Mesothelial cell of epicardium (in vitro differentiated cells): ENCODE measurements at regions not wholly inside any gene's neighbourhood (a gene's known extent, or its start where the extent isn't known, plus 50 kb on each side); places are given as distances from the start of the nearest gene placed in this dataset.

Experiments used
- DNase-seq, 2 experiments: peaks; one replicate each; pipeline ENCODE4 v3.0.0; 2021; ENCODE audit warnings: low spot score in 2 of 2; ENCODE audit not compliant: unreplicated experiment in 2 of 2
- H3K27ac Mint-ChIP-seq: 2 replicates; pipeline ENCODE4 v1.8.0; 2021; ENCODE audit warnings: mixed read lengths
- H3K27me3 Mint-ChIP-seq: 2 replicates; pipeline ENCODE4 v1.8.0; 2021; ENCODE audit warnings: low read depth, mixed read lengths
- H3K36me3 Mint-ChIP-seq: 2 replicates; pipeline ENCODE4 v1.8.0; 2021; ENCODE audit warnings: mixed read lengths
- H3K4me1 Mint-ChIP-seq: 2 replicates; pipeline ENCODE4 v1.8.0; 2021; ENCODE audit warnings: mixed read lengths
- H3K4me3 Mint-ChIP-seq: 2 replicates; pipeline ENCODE4 v1.8.0; 2021; ENCODE audit warnings: mild to moderate bottlenecking, moderate library complexity, mixed read lengths
- H3K9me3 Mint-ChIP-seq: 2 replicates; pipeline ENCODE4 v1.8.0; 2021; ENCODE audit warnings: mixed read lengths
- TF ChIP-seq, protein P1 (sequence below): fragments of 200-600 bp; sonication (generic); IDR thresholded peaks from one replicate; pipeline ENCODE4 v1.5.0; 2021; ENCODE audit warnings: antibody characterized with exemption; ENCODE audit not compliant: unreplicated experiment

DNA sequence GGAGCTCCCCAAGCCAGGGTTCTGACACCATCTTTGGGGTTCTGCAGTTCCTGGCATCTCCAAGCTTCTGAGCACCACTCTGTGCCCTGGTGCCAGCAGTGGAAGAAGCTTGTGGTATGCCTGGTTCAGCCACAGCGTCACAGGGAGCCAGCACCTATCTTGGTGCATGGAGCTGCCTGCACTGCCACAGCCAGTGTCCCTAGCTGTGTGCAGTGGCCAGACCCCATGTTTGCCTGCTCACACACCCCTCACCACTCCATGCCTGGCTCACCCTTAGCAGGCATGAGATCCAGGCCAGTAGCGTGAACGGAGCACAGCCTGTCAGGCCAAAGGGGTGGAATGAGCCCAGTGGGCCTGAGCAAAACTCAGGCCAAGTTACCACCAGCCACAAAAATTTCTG is 290.2 kb upstream of the LRATD1 start:
- Mint-ChIP-seq H3K36me3 (no peaks in the 10 kb centered on the region), H3K4me3 (no peak overlapping the region), H3K4me1 (no peaks in the 10 kb centered on the region), H3K27me3 (no peaks in the 10 kb centered on the region), H3K27ac (no peak overlapping the region), H3K9me3 (peaks cover 15% of the 10 kb centered on the region)
- DNase-seq: no peak
- TF ChIP-seq, protein P1, sequence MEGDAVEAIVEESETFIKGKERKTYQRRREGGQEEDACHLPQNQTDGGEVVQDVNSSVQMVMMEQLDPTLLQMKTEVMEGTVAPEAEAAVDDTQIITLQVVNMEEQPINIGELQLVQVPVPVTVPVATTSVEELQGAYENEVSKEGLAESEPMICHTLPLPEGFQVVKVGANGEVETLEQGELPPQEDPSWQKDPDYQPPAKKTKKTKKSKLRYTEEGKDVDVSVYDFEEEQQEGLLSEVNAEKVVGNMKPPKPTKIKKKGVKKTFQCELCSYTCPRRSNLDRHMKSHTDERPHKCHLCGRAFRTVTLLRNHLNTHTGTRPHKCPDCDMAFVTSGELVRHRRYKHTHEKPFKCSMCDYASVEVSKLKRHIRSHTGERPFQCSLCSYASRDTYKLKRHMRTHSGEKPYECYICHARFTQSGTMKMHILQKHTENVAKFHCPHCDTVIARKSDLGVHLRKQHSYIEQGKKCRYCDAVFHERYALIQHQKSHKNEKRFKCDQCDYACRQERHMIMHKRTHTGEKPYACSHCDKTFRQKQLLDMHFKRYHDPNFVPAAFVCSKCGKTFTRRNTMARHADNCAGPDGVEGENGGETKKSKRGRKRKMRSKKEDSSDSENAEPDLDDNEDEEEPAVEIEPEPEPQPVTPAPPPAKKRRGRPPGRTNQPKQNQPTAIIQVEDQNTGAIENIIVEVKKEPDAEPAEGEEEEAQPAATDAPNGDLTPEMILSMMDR: no peak

DNA sequence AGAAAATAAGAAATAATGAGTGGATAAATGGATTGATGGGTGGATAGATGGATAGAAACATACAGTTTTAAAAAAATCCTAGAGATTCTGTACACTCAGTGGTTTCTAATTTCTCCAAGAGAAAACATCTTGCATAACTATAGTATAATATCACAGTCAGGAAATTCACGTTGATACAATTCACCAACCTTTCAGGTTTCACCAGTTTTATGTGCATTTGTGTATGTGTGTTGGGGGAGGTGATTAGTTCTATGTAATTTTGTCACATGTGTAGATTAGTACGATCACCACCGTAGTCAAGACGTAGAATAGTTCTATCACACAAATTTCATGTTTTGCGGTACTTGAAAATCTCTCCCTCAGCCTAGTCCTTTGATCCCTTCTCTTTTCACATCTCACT is 288.2 kb upstream of the LRATD1 start:
- DNase-seq: no peak
- Mint-ChIP-seq H3K36me3 (no peaks in the 10 kb centered on the region), H3K27ac (no peak overlapping the region), H3K4me3 (no peak overlapping the region), H3K9me3 (peaks cover 5% of the 10 kb centered on the region), H3K4me1 (no peaks in the 10 kb centered on the region), H3K27me3 (no peaks in the 10 kb centered on the region)
- TF ChIP-seq, protein P1: no peak

DNA sequence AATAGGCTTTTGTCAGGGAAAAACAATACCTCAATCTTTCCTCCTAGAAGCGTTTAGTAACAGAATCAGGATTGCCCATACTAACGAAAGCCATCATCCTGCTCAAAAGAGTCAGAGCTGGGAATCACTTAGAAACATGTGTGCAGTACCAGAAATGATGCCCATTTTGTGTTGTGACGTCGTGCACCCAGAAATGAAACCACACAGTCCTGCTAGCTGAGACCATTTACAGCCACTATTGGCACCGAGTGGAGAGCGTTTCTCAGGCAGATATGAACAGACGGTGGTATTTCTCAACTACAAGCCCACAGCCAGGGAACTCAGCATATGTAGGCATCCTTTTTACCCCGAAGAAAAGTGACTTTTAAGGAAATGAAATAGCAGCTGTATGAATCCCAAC is 284.3 kb upstream of the LRATD1 start:
- H3K9me3 Mint-ChIP-seq: no peaks in the 10 kb centered on the region
- peaks cover under 1% of the 10 kb centered on the region for H3K4me1 Mint-ChIP-seq
- no peak overlapping the region for H3K27ac Mint-ChIP-seq
- H3K27me3 Mint-ChIP-seq: no peaks in the 10 kb centered on the region
- no peak overlapping the region for H3K4me3 Mint-ChIP-seq
- TF ChIP-seq, protein P1: no peak
- DNase-seq: no peak
- H3K36me3 Mint-ChIP-seq: no peaks in the 10 kb centered on the region

- DNase-seq: no peak
- Mint-ChIP-seq H3K36me3 (no peaks in the 10 kb centered on the region), H3K4me3 (no peak overlapping the region), H3K4me1 (peaks cover 5% of the 10 kb centered on the region), H3K9me3 (no peaks in the 10 kb centered on the region), H3K27me3 (no peaks in the 10 kb centered on the region), H3K27ac (no peak overlapping the region)
- TF ChIP-seq, protein P1: no peak
These were observed 281.7 kb upstream of the LRATD1 start for GRCh38 chr2:14350856-14351255.

GRCh38 chr2:14352067-14352466 is 280.4 kb upstream of the LRATD1 start:
- H3K27ac Mint-ChIP-seq: no peak overlapping the region
- H3K36me3 Mint-ChIP-seq: no peaks in the 10 kb centered on the region
- no peak for DNase-seq
- H3K4me3 Mint-ChIP-seq: no peak overlapping the region
- H3K4me1 Mint-ChIP-seq: peaks cover 5% of the 10 kb centered on the region
- TF ChIP-seq, protein P1: no peak
- H3K9me3 Mint-ChIP-seq: peaks cover 3% of the 10 kb centered on the region
- H3K27me3 Mint-ChIP-seq: no peaks in the 10 kb centered on the region

DNA sequence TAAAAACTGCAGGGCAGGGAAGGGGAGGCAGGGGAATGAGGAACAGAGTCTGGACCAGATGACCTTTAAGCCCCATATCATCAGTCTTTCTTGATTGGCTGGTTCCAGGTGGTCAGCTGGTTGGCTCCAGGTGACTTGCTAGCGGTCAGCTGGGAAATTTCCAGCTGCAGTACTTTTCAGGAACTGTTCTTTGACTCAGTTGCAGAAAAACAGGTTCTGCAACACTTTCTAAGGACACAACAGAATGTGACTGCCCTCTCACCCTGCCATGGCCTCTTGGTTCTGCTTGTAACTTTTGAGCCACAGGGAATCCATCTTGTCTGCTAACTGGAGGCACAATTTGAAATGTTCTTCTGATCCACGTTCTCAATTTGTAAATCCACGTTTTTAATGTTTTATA is 278.3 kb upstream of the LRATD1 start:
- Mint-ChIP-seq H3K36me3 (no peaks in the 10 kb centered on the region), H3K4me1 (peaks cover 5% of the 10 kb centered on the region), H3K4me3 (no peak overlapping the region), H3K27ac (no peak overlapping the region), H3K9me3 (peaks cover 4% of the 10 kb centered on the region), H3K27me3 (no peaks in the 10 kb centered on the region)
- TF ChIP-seq, protein P1: no peak
- DNase-seq: no peak
